Activated CD4-positive, alpha-beta T cell treated with anti-CD3 and anti-CD28 coated beads, Interleukin-2, amount 10 ng/mL, durations not matched to agents 24 days and 14 days (primary cell): ENCODE measurements at regions not wholly inside any gene's neighbourhood (a gene's known extent, or its start where the extent isn't known, plus 50 kb on each side); places are given as distances from the start of the nearest gene placed in this dataset.

ENCODE experiments used
- DNase-seq: peaks from one replicate; pipeline ENCODE4 v3.0.0; 2022
- H3K27ac Mint-ChIP-seq: one replicate; pipeline ENCODE4 v1.8.0; 2022; ENCODE audit warnings: mild to moderate bottlenecking, mixed read lengths
- H3K27me3 Mint-ChIP-seq: one replicate; pipeline ENCODE4 v1.8.0; 2022; ENCODE audit warnings: mixed read lengths
- H3K36me3 Mint-ChIP-seq: one replicate; pipeline ENCODE4 v1.8.0; 2022; ENCODE audit warnings: low read depth, mild to moderate bottlenecking, mixed read lengths
- H3K4me1 Mint-ChIP-seq: one replicate; pipeline ENCODE4 v1.8.0; 2021; ENCODE audit warnings: mixed read lengths
- H3K4me3 Mint-ChIP-seq: one replicate; pipeline ENCODE4 v1.8.0; 2022; ENCODE audit warnings: mild to moderate bottlenecking, moderate library complexity, mixed read lengths
- H3K9me3 Mint-ChIP-seq: one replicate; pipeline ENCODE4 v1.8.0; 2021; ENCODE audit warnings: mixed read lengths
- intact Hi-C: fragments of 100-400 bp; cut with micrococcal nuclease; formaldehyde crosslinking; loops from one replicate; pipeline ENCODE4 v1.15.1; 2023

GRCh38 chr19:23855676-23856075 is 59.0 kb upstream of the ZNF726 start:
- intact Hi-C loops, result no loop called here
- H3K9me3 Mint-ChIP-seq, result peaks cover 23% of the 10 kb centered on the region

GRCh38 chr19:23851966-23852365 is 62.7 kb upstream of the ZNF726 start:
- peaks cover 34% of the 10 kb centered on the region for H3K9me3 Mint-ChIP-seq

More at GRCh38 chr19:23855676-23856075, 59.0 kb upstream of the ZNF726 start:
- Mint-ChIP-seq H3K27me3 (no peaks in the 10 kb centered on the region), H3K4me1 (no peaks in the 10 kb centered on the region), H3K27ac (no peak overlapping the region), H3K36me3 (no peaks in the 10 kb centered on the region), H3K4me3 (no peak overlapping the region)
- no peak for DNase-seq

DNA sequence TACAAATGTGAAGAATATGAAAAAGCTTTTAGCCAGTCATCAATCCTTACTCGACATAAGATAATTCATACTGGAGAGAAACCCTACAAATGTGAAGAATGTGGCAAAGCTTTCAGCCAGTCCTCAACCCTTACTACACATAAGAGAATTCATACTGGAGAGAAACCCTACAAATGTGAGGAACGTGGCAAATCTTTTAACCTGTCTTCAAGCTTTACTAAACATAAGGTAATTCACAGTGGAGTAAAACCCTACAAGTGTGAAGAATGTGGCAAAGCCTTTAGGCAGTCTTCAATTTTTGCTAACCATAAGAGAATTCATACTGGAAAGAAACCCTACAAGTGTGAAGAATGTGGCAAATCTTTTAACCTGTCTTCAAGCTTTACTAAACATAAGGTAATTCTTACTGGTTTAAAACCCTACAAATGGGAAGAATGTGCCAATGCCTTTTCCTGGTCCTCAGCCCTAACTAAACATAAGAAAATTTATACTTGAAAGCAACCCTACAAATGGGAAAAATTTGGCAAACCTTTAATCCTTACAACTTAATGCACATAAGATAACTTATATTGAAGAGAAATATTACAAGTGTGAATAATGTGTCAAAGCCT is 74.1 kb upstream of the ZNF681 start:
- no peak overlapping the region for H3K4me3 Mint-ChIP-seq
- no peak for DNase-seq
- H3K4me1 Mint-ChIP-seq, result no peaks in the 10 kb centered on the region
- intact Hi-C loops, result no loop called here
- H3K36me3 Mint-ChIP-seq, result no peaks in the 10 kb centered on the region
- no peak overlapping the region for H3K27ac Mint-ChIP-seq
- peaks cover 23% of the 10 kb centered on the region for H3K9me3 Mint-ChIP-seq
- H3K27me3 Mint-ChIP-seq, result no peaks in the 10 kb centered on the region

More at GRCh38 chr19:23851966-23852365, 62.7 kb upstream of the ZNF726 start:
- Mint-ChIP-seq H3K27me3 (no peaks in the 10 kb centered on the region), H3K27ac (no peak overlapping the region), H3K4me3 (no peak overlapping the region), H3K4me1 (no peaks in the 10 kb centered on the region), H3K36me3 (no peaks in the 10 kb centered on the region)
- no peak for DNase-seq
- intact Hi-C loops, result no loop called here

DNA sequence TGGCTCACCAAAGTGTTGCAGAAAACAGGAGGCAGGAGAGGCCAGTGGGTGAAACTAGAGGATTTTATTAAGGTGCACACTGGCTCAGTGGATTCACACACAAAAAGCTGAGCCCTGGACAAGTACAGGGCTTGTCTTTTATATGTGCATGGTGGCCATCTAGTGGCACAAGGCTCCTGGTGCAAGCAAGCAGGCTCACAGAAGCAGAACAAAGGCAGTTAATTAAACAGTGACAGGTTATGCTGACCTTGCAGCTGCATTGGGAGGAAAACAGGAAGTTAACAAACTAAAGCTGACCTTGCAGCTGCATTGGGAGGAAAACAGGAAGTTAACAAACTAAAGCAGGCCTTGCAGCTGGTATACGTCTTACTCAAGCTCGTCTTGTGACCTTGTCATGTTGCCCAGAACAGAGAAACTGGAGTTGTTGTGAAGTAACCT is 65.3 kb upstream of the ZNF681 start:
- H3K4me1 Mint-ChIP-seq, result no peaks in the 10 kb centered on the region
- H3K27me3 Mint-ChIP-seq, result no peaks in the 10 kb centered on the region
- H3K9me3 Mint-ChIP-seq, result peaks cover 27% of the 10 kb centered on the region
- peaks cover 2% of the 10 kb centered on the region for H3K36me3 Mint-ChIP-seq
- no peak overlapping the region for H3K4me3 Mint-ChIP-seq
- H3K27ac Mint-ChIP-seq, result no peak overlapping the region
- intact Hi-C loops, result no loop called here
- no peak for DNase-seq

- Mint-ChIP-seq H3K27ac (no peak overlapping the region), H3K4me3 (no peak overlapping the region), H3K27me3 (no peaks in the 10 kb centered on the region), H3K9me3 (peaks cover 37% of the 10 kb centered on the region), H3K4me1 (no peaks in the 10 kb centered on the region), H3K36me3 (peaks cover 2% of the 10 kb centered on the region)
- DNase-seq, result no peak
- intact Hi-C loops, result no loop called here
Observed at GRCh38 chr19:23822735-23823134, 64.0 kb upstream of the ZNF681 start.

DNA sequence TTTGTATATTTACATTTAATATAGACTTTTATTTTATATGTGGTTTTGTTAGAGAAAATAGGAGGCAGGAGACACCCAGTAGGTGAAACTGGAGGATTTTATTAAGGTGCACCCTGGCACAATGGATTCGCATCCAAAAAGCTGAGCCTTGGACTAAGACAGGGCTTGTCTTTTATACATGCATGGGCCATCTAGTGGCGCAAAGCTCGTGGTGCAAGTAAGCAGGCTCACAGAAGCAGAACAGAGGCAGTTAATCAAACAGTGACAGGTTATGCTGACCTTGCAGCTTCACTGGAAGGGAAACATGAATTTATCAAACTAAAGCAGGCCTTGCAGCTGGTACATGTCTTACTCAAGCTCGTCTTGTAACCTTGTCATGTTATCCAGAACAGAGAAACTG is 58.8 kb upstream of the ZNF681 start:
- no peaks in the 10 kb centered on the region for H3K27me3 Mint-ChIP-seq
- H3K4me1 Mint-ChIP-seq, result no peaks in the 10 kb centered on the region
- H3K9me3 Mint-ChIP-seq, result peaks cover 28% of the 10 kb centered on the region
- intact Hi-C loops, result no loop called here
- H3K4me3 Mint-ChIP-seq, result no peak overlapping the region
- H3K27ac Mint-ChIP-seq, result no peak overlapping the region
- H3K36me3 Mint-ChIP-seq, result peaks cover 2% of the 10 kb centered on the region
- peak; percentile 67 for DNase-seq

DNA sequence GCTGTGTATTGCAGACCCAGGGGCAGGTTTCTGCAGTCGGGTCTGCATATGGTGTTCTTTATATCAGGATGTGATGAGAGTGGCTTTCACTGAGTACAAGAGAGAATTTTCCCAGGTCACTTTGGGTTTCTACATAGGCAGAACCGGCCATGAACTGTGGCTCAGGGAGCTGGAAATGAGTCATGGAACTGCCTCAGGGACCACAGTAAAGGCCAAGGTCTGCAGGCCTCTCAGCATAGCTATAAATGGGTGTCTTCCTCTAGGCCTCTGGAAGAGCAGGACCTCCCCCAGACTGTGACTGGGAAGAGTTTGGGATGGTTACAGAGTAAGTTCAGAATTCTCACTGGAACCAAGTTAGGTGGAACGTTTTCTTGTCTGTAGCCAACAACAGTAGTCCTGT is 51.8 kb upstream of the ZNF681 start:
- Mint-ChIP-seq H3K9me3 (peaks cover 3% of the 10 kb centered on the region), H3K4me3 (no peak overlapping the region), H3K36me3 (peaks cover 7% of the 10 kb centered on the region), H3K27ac (no peak overlapping the region), H3K27me3 (no peaks in the 10 kb centered on the region), H3K4me1 (no peaks in the 10 kb centered on the region)
- intact Hi-C loops, result no loop called here
- DNase-seq, result no peak
